ENCODE measurements at regions not wholly inside any gene's neighbourhood (a gene's known extent, or its start where the extent isn't known, plus 50 kb on each side); places are given as distances from the start of the nearest gene placed in this dataset.

- no peak for DNase-seq
Measured at GRCh38 chr5:30845194-30845593, 348.3 kb upstream of the CDH6 start.

DNA sequence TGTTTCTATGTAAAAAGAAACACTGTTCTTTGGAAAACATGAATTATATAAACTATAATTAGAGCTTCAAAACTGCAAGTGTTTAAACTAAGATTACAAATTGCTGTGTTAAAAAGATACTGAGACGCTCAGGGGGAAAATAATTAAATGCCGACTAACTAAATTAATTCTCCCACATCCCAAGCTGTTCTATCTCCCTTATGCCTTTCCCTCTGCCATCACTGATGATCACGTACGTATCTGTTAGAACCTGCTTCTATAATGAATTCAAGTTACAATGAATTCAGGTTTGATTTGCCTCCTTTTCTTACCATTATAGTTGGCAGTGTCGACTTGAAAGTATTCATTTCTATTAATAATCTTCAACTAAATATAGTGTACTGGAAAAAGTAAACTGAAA, 349.9 kb upstream of the CDH6 start:
- DNase-seq, result no peak

- no peak for DNase-seq
Measured at GRCh38 chr5:30839956-30840355, 353.5 kb upstream of the CDH6 start.

DNA sequence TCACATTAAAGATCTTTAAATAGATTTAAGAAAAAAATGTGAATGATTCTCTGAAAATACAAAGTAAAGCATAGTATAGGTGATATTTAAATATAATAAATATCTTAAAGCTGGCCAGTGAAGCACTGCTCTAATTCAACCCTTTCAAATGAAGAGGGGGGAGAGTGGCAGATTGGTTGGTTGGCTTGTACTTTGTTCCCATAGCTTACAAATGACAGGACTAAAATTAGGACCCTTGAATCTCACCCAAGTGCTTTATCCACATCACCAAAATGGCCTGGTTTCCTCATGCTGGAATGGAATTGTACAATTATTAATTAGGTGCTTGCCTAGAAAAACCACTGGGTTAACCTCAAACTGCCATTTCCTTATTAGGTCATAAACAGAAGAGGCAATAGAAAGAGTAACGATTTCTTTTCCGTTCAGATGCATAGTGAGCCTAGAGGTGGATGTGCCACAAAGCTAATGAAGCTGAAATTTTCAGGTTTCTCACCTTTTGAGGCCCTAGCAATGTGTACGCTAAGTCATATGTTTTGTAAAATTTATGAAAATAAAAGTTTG, 354.5 kb upstream of the CDH6 start:
- DNase-seq, result no peak

DNA sequence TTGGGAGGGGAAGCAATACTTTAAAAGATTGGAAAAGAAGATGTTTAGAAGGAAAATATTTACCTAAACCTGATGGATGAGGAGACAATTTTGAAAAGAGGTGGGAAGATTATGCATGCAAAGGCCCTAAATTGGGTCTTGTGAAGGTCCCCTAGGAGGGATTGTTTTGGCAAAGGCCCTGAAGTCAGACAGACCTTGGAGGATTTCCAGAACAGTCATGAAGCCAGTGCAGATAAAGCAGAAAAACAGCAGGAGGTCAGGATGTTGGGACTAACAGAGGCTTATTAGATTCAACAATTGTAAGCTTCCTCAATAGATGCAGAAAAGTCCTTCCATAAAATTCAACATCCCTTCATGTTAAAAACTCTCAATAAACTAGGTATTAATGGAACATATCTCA, 361.0 kb upstream of the CDH6 start:
- DNase-seq, result no peak

DNA sequence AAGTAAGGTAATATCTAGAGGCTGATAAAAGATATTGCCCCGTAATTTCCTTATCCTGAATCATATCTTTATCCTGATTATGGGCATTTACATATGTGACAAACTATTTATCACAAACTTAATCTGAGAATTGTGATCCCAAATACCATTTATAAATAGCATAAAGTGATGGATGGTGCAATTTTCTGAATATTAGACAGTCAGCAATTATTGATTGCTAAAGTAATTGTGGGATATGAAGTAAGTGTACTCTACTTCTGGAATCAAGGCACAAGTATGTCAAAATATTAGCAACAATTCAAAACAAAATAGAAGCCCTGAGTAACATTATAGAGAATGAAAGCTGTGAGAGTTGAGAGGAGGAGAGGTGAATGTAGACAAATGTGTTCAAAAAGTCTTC, 361.9 kb upstream of the CDH6 start:
- no peak for DNase-seq

- DNase-seq, result no peak
Measured at GRCh38 chr5:30831123-30831522, 362.4 kb upstream of the CDH6 start.

GRCh38 chr5:30811298-30811697, 382.2 kb upstream of the CDH6 start:
- DNase-seq, result no peak

- no peak for DNase-seq
Measured at GRCh38 chr5:30809933-30810332, 383.6 kb upstream of the CDH6 start.

GRCh38 chr5:30808996-30809395, 384.5 kb upstream of the CDH6 start:
- no peak for DNase-seq

DNA sequence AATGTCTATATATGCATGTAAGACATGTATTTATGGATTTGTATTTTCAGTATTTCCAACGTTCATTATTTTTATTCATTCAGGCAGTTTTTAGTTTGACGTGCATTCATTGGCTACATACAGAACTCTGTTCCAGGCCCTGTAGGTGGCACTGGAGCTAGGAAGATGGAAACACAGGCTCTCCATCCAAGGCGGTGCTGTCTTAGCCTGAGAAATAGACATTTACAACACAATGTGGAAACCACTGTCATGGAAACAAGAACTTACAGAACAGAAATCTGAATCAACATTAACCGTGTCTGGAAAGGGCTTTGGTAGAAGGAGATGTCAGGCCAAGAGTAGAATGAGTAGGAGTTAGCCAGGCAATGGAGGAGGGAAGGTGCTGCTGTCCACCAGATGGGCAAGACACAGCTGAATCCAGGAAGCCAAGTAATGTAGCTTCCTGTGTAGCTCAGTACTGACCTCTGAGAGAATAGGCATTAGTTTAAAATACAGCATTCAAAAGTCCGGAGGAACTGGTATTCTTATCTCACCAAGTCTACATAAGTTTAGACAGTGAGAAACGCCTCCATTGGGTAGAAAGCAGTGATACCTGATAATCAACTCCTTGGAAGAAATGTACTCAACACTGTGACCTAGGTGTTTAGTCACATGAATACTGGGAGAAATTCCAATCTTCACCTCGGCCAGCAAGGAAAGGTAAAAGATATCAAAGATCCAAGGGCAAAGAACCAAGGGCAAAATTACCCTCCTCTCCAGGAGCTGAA, 388.6 kb upstream of the CDH6 start:
- no peak for DNase-seq

DNA sequence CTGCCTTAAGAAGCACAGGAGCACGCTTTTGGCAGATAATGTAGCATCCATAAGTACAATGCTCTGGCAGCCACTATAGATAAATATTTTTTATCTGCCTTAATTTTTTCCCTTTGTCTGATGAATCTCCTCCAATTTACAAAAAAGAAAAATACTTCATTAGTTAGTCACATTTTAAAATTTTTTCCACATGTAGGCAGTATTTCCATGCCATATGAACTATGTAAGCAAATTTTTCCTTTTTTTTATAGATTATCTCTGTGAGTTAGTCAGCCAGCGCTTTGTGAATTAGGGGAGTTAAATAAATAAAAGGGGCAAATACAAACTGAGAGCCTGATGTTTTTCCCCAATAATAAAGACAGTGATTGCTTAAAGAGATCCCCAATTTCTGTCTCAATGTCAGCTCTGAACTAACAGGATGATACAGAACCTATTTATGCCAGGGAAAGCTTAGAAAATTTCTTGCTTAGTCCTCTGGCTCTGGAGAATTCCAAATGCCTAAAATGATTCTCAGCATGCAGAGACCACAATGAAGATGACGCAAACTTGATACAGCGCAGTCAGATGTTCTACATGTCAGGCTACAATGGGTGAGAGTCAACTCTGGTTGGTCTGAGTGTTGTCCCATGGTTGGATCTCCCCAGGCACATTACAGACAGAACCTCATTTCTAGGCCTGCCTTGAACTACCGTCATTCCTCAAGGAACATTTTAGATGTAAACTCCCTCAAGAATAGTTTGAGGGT, 390.4 kb upstream of the CDH6 start:
- DNase-seq, result no peak

GRCh38 chr5:30781643-30782042, 411.8 kb upstream of the CDH6 start:
- no peak for DNase-seq

DNA sequence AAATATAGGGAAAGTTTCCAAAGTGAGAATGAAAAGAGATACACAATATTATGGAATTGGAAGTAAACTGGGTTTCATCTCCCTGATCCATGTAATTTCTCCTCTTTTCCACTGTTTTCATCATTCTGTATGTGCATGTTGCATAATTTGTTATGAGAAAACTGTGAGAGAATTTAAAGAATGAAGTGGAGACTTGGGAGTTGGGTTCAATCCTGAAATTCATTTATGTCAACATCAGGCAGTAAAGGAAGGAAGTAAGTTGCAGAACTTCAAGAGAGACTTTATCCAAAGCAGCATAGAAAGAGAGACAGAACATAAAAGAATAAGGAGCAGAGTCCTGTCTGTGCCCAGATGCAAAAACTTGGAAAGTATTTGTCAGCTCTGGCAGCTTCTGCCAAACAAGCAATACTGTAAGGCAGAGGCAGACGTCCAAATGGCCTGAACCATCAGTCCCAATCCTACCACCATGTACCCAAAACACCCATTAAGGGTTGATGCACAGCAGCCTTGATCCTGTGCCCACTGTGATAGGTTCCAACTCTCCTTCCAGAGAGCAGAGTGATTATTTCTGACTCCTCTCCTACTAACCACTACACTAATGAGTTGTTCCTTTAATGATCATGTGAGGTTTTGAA, 425.3 kb upstream of the CDH6 start:
- no peak for DNase-seq

- no peak for DNase-seq
Measured at GRCh38 chr5:30765706-30766105, 427.8 kb upstream of the CDH6 start.

GRCh38 chr5:30765227-30765626, 428.3 kb upstream of the CDH6 start:
- no peak for DNase-seq

DNA sequence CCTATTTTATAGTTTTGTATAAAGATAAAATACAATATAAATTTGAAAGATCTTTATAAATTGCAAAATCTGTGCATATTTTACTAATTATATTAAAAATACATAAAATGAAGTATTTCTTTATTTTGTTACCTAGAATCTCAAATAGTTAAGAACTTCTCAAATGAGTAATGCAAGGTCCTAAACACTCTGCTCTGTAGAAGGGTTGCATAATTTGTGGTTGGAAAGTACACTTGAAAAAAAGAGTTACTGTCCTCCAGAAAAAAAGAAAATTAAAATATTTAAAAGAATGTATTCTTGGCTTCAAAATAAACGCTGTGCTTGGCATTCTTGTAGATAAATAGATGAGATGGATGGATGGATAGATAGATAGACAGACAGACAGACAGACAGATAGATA, 428.8 kb upstream of the CDH6 start:
- DNase-seq, result no peak

GRCh38 chr5:30759731-30760130, 433.8 kb upstream of the CDH6 start:
- no peak for DNase-seq

DNA sequence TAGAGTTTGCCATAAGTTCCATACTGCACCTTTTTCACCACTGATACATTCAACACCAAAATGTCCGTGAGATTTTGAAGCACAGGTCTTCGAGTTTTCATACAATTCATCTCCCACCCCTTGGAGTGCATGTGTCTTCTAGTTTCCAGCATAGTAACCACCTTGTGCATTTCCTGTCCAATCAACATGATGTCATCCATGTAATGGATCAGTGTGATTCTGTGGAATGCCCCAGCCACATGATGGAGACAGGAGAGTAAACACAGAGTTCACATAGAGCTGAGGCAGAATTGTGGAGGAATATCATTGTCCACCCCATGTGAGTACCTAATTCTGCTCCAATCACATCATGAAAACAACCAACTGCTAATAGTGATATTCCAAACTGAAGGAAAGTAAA, 441.5 kb upstream of the CDH6 start:
- no peak for DNase-seq

- no peak for DNase-seq
Measured at GRCh38 chr5:30749971-30750370, 443.5 kb upstream of the CDH6 start.

- no peak for DNase-seq
Measured at GRCh38 chr5:30747412-30747811, 446.1 kb upstream of the CDH6 start.

- DNase-seq, result no peak
Measured at GRCh38 chr5:30736669-30737068, 456.8 kb upstream of the CDH6 start.

- no peak for DNase-seq
Measured at GRCh38 chr5:30734118-30734517, 459.4 kb upstream of the CDH6 start.

- no peak for DNase-seq
Measured at GRCh38 chr5:30725073-30725472, 468.4 kb upstream of the CDH6 start.

Data from NCI-H1417 treated with DMSO at 0.1 percent for 48 hours (cell line).